ENCODE measurements at regions not wholly inside any gene's neighbourhood (a gene's known extent, or its start where the extent isn't known, plus 50 kb on each side); places are given as distances from the start of the nearest gene placed in this dataset.

- ChIA-PET CTCF (no interaction called here), POLR2A (no interaction called here)
- H3K27ac ChIP-seq (ENCODE audit: insufficient read depth, low read depth, low read length), result no peak overlapping the region
- FAIRE-seq, result no peak
- H3K4me2 ChIP-seq (ENCODE audit: insufficient read depth, low read length), result no peak overlapping the region
- no peaks in the 10 kb centered on the region for H4K20me1 ChIP-seq (replicated peaks; ENCODE audit: control insufficient read depth, extremely low read depth, insufficient read depth, low read length)
- DNase-seq (ENCODE audit: low read depth, low spot score), result no peak
- dilution Hi-C loops (cut with MboI; ENCODE audit: extremely low pct_ligation_motif_present, low sequenced_read_pairs) (no loop called here), intact Hi-C loops (cut with micrococcal nuclease) (no loop called here)
- no peak overlapping the region for H3K9ac ChIP-seq (replicated peaks; ENCODE audit: extremely low read depth, insufficient read depth, low read length)
- H3K9me1 ChIP-seq (replicated peaks; ENCODE audit: control insufficient read depth, extremely low read depth, insufficient read depth, low read length), result no peaks in the 10 kb centered on the region
- no peaks in the 10 kb centered on the region for H3K4me1 ChIP-seq (ENCODE audit: control insufficient read depth, extremely low read depth, insufficient read depth, low read length)
- peaks cover 2% of the 10 kb centered on the region for H3K9me3 ChIP-seq (replicated peaks; ENCODE audit: control insufficient read depth, insufficient read depth, low read length)
- H3K79me2 ChIP-seq (ENCODE audit: control insufficient read depth, insufficient read depth, low read length), result no peaks in the 10 kb centered on the region
- no TSS peak for BruUV-seq (replicated peaks)
- no peaks in the 10 kb centered on the region for H3K36me3 ChIP-seq (ENCODE audit: control insufficient read depth in 2 of 2, extremely low read depth in 1 of 2, insufficient read depth in 2 of 2, low read length in 2 of 2)
- no peak for TF ChIP-seq MAX (IDR thresholded peaks at IDR 0.05; ENCODE audit: insufficient read depth, insufficient read length)
- no peak for TF ChIP-seq POLR2AphosphoS5 (IDR thresholded peaks at IDR 0.05; ENCODE audit: insufficient read depth, low read depth, low read length)
- no peak for TF ChIP-seq EZH2 (IDR thresholded peaks at IDR 0.05; ENCODE audit: borderline replicate concordance, low read depth, low read length, severe bottlenecking)
- TF ChIP-seq CTCF (IDR thresholded peaks at IDR 0.05; ENCODE audit: extremely low read depth in 1 of 2, insufficient read depth in 1 of 2, low read depth in 1 of 2, low read length in 2 of 2), result no peak
- no peak for TF ChIP-seq GATA2 (IDR thresholded peaks at IDR 0.05; ENCODE audit: insufficient read depth, insufficient read length, low read depth, low read length)
- TF ChIP-seq MYC (IDR thresholded peaks at IDR 0.05; ENCODE audit: low read depth, low read length), result no peak
- no peak for TF ChIP-seq FOS (IDR thresholded peaks at IDR 0.05; ENCODE audit: borderline replicate concordance, insufficient read depth, low read length)
- TF ChIP-seq POLR2A (IDR thresholded peaks at IDR 0.05; ENCODE audit: low read depth, low read length), result no peak
- no peak for TF ChIP-seq JUN (IDR thresholded peaks at IDR 0.05; ENCODE audit: borderline replicate concordance, insufficient read depth, insufficient read length, low read depth)
- H3K27me3 ChIP-seq (ENCODE audit: control insufficient read depth in 2 of 2, insufficient read depth in 2 of 2, low read length in 2 of 2), result no peaks in the 10 kb centered on the region
- H3K4me3 ChIP-seq (replicated peaks in 1 of 3; ENCODE audit: insufficient read depth in 1 of 3, low read depth in 1 of 3, low read length in 3 of 3), result no peak overlapping the region
- H2AFZ ChIP-seq (ENCODE audit: low read depth, low read length), result no peak overlapping the region
These were observed 935.4 kb downstream of the MRPL39 start for GRCh38 chr21:24671901-24672300.

Measured in endothelial cell of umbilical vein (primary cell).